HEK293 (cell line): ENCODE measurements at regions not wholly inside any gene's neighbourhood (a gene's known extent, or its start where the extent isn't known, plus 50 kb on each side); places are given as distances from the start of the nearest gene placed in this dataset.

Experiments
- CTCF ChIA-PET: fragments of 350-600 bp; formaldehyde crosslinking; extraction: SDS; loops from one replicate; lab custom pipeline; 2021; ENCODE audit warnings: antibody characterized with exemption; lab: Yijun Ruan, JAX
- POLR2A ChIA-PET: fragments of 300-600 bp; formaldehyde crosslinking; extraction: SDS; loops from one replicate; lab custom pipeline; 2020; ENCODE audit warnings: antibody characterized with exemption, inconsistent platforms; lab: Yijun Ruan, JAX
- H3K27ac ChIP-seq: fragments of 200-500 bp; sonication (Bioruptor generic); 2 replicates; pipeline ENCODE4 v1.5.1; 2014; ENCODE audit warnings: low read depth, low read length, control low read depth, inconsistent platforms; ENCODE audit errors: extremely low read depth
- H3K36me3 ChIP-seq, 2 experiments: fragments of 200-500 bp in 1 of 2; sonication (Bioruptor generic) in 1 of 2; 1 replicate in 1 of 2; 2 replicates in 1 of 2; pipeline ENCODE4 v1.5.1; 2014 to 2017; ENCODE audit warnings: inconsistent platforms in 2 of 2, low read length in 2 of 2; ENCODE audit not compliant: control insufficient read depth in 2 of 2, insufficient read depth in 1 of 2
- H3K4me1 ChIP-seq: fragments of 200-500 bp; sonication (Bioruptor generic); 2 replicates; pipeline ENCODE4 v1.5.1; 2014; ENCODE audit warnings: mild to moderate bottlenecking, low read length, inconsistent platforms; ENCODE audit not compliant: control insufficient read depth, insufficient read depth
- H3K4me3 ChIP-seq: 2 replicates; pipeline ENCODE4 v1.5.1; 2011; ENCODE audit warnings: low read depth, mild to moderate bottlenecking, control low read depth, low read length, moderate library complexity
- H3K9me3 ChIP-seq: fragments of 200-500 bp; sonication (Bioruptor generic); 2 replicates; pipeline ENCODE4 v1.5.1; 2014; ENCODE audit warnings: low read depth, low read length, inconsistent platforms; ENCODE audit not compliant: control insufficient read depth, insufficient read depth
- GFI1B ChIP-seq: fragments of 450-650 bp; formaldehyde crosslinking; IDR thresholded peaks from 2 replicates; pipeline ENCODE4 v1.5.1; 2016; ENCODE audit warnings: missing biosample characterization, missing genetic modification characterization
- GLIS2 ChIP-seq: fragments of 450-650 bp; formaldehyde crosslinking; IDR thresholded peaks from 2 replicates; pipeline ENCODE4 v1.5.1; 2016; ENCODE audit warnings: missing biosample characterization, missing genetic modification characterization
- KLF8 ChIP-seq: fragments of 450-650 bp; formaldehyde crosslinking; IDR thresholded peaks from 2 replicates; pipeline ENCODE4 v1.5.1; 2016; ENCODE audit warnings: missing biosample characterization, missing genetic modification characterization
- OVOL3 ChIP-seq: fragments of 450-650 bp; formaldehyde crosslinking; IDR thresholded peaks from 2 replicates; pipeline ENCODE4 v1.5.1; 2016; ENCODE audit warnings: missing biosample characterization, missing genetic modification characterization
- TCF7L2 ChIP-seq: IDR thresholded peaks from 2 replicates; pipeline ENCODE4 v1.6.1; 2011; ENCODE audit warnings: low read depth, mild to moderate bottlenecking, inconsistent platforms, low read length, moderate library complexity, borderline replicate concordance
- TRIM28 ChIP-seq: IDR thresholded peaks from 2 replicates; pipeline ENCODE4 v1.6.1; 2011; ENCODE audit warnings: low read length, control low read depth, borderline replicate concordance
- ZFP41 ChIP-seq: fragments of 450-650 bp; formaldehyde crosslinking; IDR thresholded peaks from 2 replicates; pipeline ENCODE4 v1.5.1; 2016; ENCODE audit warnings: missing biosample characterization, missing genetic modification characterization, borderline replicate concordance
- ZNF211 ChIP-seq: fragments of 450-650 bp; formaldehyde crosslinking; IDR thresholded peaks from 2 replicates; pipeline ENCODE4 v1.5.1; 2016; ENCODE audit warnings: low read depth, missing biosample characterization, missing genetic modification characterization
- ZNF311 ChIP-seq: fragments of 450-650 bp; formaldehyde crosslinking; IDR thresholded peaks from 2 replicates; pipeline ENCODE4 v1.5.1; 2017; ENCODE audit warnings: missing biosample characterization, missing genetic modification characterization, borderline replicate concordance
- ZNF354C ChIP-seq: fragments of 450-650 bp; formaldehyde crosslinking; IDR thresholded peaks from 2 replicates; pipeline ENCODE4 v1.5.1; 2016; ENCODE audit warnings: missing biosample characterization, missing genetic modification characterization, low read depth, borderline replicate concordance
- ZNF391 ChIP-seq: fragments of 450-650 bp; formaldehyde crosslinking; IDR thresholded peaks from 2 replicates; pipeline ENCODE4 v1.5.1; 2016; ENCODE audit warnings: low read depth, missing biosample characterization, missing genetic modification characterization, borderline replicate concordance
- ZNF624 ChIP-seq: fragments of 450-650 bp; formaldehyde crosslinking; IDR thresholded peaks from 2 replicates; pipeline ENCODE4 v1.5.1; 2017; ENCODE audit warnings: missing biosample characterization, missing genetic modification characterization
- ZNF629 ChIP-seq: fragments of 450-650 bp; formaldehyde crosslinking; IDR thresholded peaks from 2 replicates; pipeline ENCODE4 v1.5.1; 2017; ENCODE audit warnings: missing biosample characterization, missing genetic modification characterization
- TF ChIP-seq, protein P1 (sequence below): fragments of 450-650 bp; formaldehyde crosslinking; IDR thresholded peaks from 2 replicates; pipeline ENCODE4 v1.5.1; 2017; ENCODE audit warnings: missing biosample characterization, mild to moderate bottlenecking, missing genetic modification characterization, moderate library complexity
- TF ChIP-seq, protein P2 (sequence below): fragments of 450-650 bp; formaldehyde crosslinking; IDR thresholded peaks from 2 replicates; pipeline ENCODE4 v1.5.1; 2016; ENCODE audit warnings: missing biosample characterization, missing genetic modification characterization
- TF ChIP-seq, protein P3 (sequence below): fragments of 450-650 bp; formaldehyde crosslinking; IDR thresholded peaks from 2 replicates; pipeline ENCODE4 v1.5.1; 2016; ENCODE audit warnings: missing biosample characterization, missing genetic modification characterization
- TF ChIP-seq, protein P4 (sequence below): fragments of 450-650 bp; formaldehyde crosslinking; IDR thresholded peaks from 2 replicates; pipeline ENCODE4 v1.5.1; 2016; ENCODE audit warnings: missing biosample characterization, missing genetic modification characterization

DNA sequence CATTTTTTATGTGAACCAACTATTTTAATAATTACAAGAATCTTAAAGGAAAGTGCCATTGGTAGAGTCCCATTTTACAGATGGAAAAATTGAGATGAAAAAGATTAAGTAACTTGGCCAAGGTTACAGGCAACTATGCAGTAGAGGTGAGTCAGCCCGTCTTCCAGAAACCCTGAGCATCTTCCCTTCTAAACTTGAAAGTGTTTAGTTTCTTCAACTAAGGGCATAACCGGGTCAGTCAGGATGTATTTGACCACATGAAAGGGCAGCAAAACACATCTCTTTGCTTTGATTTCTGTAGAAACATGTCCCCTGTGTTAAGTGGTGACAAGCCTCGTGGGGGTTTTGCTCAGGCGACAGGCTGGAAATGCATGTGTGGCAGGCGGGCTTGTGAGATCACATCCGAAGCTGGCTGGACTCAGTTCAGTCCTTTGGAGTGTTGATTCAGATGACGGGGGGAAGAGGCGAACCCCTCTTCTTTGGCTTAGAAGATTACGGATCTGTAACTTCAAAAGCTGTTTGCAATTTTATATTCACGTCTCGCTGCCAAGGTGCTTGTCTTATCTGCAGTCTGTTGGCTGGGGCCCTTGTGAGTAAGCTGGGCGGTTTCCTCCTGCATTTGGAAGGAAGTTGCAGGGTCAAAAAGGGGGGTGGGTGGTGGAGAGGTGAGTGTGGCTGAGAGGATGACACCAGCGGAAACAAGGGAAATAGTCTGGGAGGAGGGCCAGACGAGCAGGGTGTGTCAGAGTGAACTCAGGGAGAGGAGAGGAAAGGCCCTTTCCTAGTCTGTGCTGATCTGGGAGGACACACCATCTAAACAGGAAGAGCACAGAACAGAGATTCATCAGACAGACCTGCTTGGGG, 78.9 kb upstream of the RPS23 start (continued):
- no peak for TF ChIP-seq TCF7L2
- no peak for TF ChIP-seq ZNF354C (tag by site-specific recombination)
- no peak for TF ChIP-seq ZNF624 (tag by site-specific recombination)
- TF ChIP-seq, protein P1, sequence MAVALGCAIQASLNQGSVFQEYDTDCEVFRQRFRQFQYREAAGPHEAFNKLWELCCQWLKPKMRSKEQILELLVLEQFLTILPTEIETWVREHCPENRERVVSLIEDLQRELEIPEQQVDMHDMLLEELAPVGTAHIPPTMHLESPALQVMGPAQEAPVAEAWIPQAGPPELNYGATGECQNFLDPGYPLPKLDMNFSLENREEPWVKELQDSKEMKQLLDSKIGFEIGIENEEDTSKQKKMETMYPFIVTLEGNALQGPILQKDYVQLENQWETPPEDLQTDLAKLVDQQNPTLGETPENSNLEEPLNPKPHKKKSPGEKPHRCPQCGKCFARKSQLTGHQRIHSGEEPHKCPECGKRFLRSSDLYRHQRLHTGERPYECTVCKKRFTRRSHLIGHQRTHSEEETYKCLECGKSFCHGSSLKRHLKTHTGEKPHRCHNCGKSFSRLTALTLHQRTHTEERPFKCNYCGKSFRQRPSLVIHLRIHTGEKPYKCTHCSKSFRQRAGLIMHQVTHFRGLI, result no peak
- TF ChIP-seq ZFP41 (tag by site-specific recombination), result no peak

DNA sequence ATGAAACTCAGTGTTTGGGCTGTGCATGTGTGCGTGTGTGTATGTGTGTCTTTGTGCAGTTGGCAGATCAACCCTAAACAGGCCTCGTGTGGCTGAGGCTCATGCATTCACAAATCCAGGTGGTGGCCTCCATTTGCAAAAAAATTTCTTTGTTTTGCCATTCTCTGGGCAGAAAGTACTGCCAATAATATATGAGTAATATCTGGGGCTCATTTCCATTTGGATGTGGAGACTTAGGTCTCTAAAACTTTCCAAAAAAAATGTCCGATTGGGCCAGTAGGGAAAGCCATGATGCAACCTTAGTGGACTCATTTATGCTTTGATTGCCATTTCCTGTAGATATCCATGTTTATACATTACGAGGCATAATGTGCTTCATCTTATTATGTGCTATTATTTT, 77.9 kb upstream of the RPS23 start:
- no peak for TF ChIP-seq GLIS2 (tag by site-specific recombination)
- TF ChIP-seq TRIM28, result no peak
- TF ChIP-seq ZNF629, result no peak
- TF ChIP-seq, protein P2, sequence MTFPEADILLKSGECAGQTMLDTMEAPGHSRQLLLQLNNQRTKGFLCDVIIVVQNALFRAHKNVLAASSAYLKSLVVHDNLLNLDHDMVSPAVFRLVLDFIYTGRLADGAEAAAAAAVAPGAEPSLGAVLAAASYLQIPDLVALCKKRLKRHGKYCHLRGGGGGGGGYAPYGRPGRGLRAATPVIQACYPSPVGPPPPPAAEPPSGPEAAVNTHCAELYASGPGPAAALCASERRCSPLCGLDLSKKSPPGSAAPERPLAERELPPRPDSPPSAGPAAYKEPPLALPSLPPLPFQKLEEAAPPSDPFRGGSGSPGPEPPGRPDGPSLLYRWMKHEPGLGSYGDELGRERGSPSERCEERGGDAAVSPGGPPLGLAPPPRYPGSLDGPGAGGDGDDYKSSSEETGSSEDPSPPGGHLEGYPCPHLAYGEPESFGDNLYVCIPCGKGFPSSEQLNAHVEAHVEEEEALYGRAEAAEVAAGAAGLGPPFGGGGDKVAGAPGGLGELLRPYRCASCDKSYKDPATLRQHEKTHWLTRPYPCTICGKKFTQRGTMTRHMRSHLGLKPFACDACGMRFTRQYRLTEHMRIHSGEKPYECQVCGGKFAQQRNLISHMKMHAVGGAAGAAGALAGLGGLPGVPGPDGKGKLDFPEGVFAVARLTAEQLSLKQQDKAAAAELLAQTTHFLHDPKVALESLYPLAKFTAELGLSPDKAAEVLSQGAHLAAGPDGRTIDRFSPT (tag by site-specific recombination), result no peak
- TF ChIP-seq KLF8, result no peak
- TF ChIP-seq, protein P3, sequence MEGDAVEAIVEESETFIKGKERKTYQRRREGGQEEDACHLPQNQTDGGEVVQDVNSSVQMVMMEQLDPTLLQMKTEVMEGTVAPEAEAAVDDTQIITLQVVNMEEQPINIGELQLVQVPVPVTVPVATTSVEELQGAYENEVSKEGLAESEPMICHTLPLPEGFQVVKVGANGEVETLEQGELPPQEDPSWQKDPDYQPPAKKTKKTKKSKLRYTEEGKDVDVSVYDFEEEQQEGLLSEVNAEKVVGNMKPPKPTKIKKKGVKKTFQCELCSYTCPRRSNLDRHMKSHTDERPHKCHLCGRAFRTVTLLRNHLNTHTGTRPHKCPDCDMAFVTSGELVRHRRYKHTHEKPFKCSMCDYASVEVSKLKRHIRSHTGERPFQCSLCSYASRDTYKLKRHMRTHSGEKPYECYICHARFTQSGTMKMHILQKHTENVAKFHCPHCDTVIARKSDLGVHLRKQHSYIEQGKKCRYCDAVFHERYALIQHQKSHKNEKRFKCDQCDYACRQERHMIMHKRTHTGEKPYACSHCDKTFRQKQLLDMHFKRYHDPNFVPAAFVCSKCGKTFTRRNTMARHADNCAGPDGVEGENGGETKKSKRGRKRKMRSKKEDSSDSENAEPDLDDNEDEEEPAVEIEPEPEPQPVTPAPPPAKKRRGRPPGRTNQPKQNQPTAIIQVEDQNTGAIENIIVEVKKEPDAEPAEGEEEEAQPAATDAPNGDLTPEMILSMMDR (tag by site-specific recombination), result no peak
- no peak for TF ChIP-seq GFI1B (tag by site-specific recombination)
- no peak for TF ChIP-seq ZNF311
- TF ChIP-seq OVOL3, result no peak
- no peak for TF ChIP-seq ZNF391 (tag by site-specific recombination)
- TF ChIP-seq ZNF211 (tag by site-specific recombination), result no peak
- TF ChIP-seq, protein P4, sequence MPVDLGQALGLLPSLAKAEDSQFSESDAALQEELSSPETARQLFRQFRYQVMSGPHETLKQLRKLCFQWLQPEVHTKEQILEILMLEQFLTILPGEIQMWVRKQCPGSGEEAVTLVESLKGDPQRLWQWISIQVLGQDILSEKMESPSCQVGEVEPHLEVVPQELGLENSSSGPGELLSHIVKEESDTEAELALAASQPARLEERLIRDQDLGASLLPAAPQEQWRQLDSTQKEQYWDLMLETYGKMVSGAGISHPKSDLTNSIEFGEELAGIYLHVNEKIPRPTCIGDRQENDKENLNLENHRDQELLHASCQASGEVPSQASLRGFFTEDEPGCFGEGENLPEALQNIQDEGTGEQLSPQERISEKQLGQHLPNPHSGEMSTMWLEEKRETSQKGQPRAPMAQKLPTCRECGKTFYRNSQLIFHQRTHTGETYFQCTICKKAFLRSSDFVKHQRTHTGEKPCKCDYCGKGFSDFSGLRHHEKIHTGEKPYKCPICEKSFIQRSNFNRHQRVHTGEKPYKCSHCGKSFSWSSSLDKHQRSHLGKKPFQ (tag by site-specific recombination), result no peak
- H3K27ac ChIP-seq, result no peak overlapping the region
- H3K36me3 ChIP-seq, result no peaks in the 10 kb centered on the region
- ChIA-PET POLR2A (interaction anchor here (1.9 kb wide), 1 partner anchor 31 kb away, joined by 9 read pairs; no protein-coding TSS in a partner anchor), CTCF (no interaction called here)
- H3K4me3 ChIP-seq, result no peak overlapping the region
- no peaks in the 10 kb centered on the region for H3K9me3 ChIP-seq
- no peaks in the 10 kb centered on the region; the same call in 1 of the 2 replicates for H3K4me1 ChIP-seq
